Vagina (tissue), 2 donors: ENCODE measurements at regions not wholly inside any gene's neighbourhood (a gene's known extent, or its start where the extent isn't known, plus 50 kb on each side); places are given as distances from the start of the nearest gene placed in this dataset.

ENCODE experiments used
- CTCF ChIP-seq, 3 experiments: fragments of 450-650 bp in 2 of 3; fragments of 200-600 bp in 1 of 3; sonication (generic) in 1 of 3; IDR thresholded peaks; one replicate each; pipeline ENCODE4 v1.5.1; 2017 to 2019; ENCODE audit warnings: antibody characterized with exemption in 3 of 3, mild to moderate bottlenecking in 2 of 3, moderate library complexity in 2 of 3
- POLR2A ChIP-seq, 2 donors: fragments of 450-650 bp; IDR thresholded peaks; one replicate each; pipeline ENCODE4 v1.6.1; 2017; ENCODE audit warnings: antibody characterized with exemption in 2 of 2, mild to moderate bottlenecking in 2 of 2, moderate library complexity in 2 of 2
- POLR2AphosphoS5 ChIP-seq, 2 donors: sonication (generic); formaldehyde crosslinking; IDR thresholded peaks; one replicate each; pipeline ENCODE4 v1.9.0; 2017; ENCODE audit warnings: antibody characterized with exemption in 2 of 2, mild to moderate bottlenecking in 2 of 2, low read depth in 1 of 2; ENCODE audit not compliant: insufficient read depth in 1 of 2

- TF ChIP-seq CTCF (IDR thresholded peaks at IDR 0.05) (no peak), POLR2AphosphoS5 (IDR thresholded peaks at IDR 0.05; ENCODE audit: insufficient read depth in 1 of 2, low read depth in 1 of 2) (no peak), POLR2A (IDR thresholded peaks at IDR 0.05) (no peak)
These were observed 64.2 kb upstream of the GREB1L start for GRCh38 chr18:21177822-21178221.
